Forelimb muscle (tissue), 1 donor: ENCODE measurements at regions not wholly inside any gene's neighbourhood (a gene's known extent, or its start where the extent isn't known, plus 50 kb on each side); places are given as distances from the start of the nearest gene placed in this dataset.
"Not testable (repeated sequence)": the region's sequence is repeated elsewhere in the genome, so short reads cannot be mapped to it uniquely, and the experiment has no call there.

Source experiments
- DNase-seq: peaks from one replicate; pipeline ENCODE4 v3.0.0-alpha.2; 2013; ENCODE audit warnings: low read depth

GRCh38 chr3:55158345-55158744, 230.5 kb upstream of the LRTM1 start:
- no peak for DNase-seq

DNA sequence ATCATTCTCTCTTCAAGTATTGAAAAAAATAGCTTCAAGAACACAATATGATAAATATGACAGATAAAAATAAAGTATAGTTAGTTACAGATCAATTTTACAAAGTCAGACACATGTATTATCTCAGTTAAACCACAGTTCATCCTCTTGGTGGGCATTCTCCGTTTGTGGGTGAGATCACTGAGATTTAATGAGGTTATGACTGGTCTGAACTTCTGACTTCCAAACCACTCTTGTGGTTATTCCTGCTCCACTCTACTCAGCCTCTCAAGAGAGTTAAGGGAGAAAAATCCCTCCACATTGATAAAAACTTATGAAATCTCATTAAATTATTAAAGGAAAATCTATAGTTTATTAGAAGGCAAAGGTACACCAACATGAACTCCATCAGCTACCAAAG, 229.9 kb upstream of the LRTM1 start:
- no peak for DNase-seq

- DNase-seq: no peak
Observed at GRCh38 chr3:55156851-55157650, 229.2 kb upstream of the LRTM1 start.

- DNase-seq: no peak
Observed at GRCh38 chr3:55147856-55148720, 220.2 kb upstream of the LRTM1 start.

DNA sequence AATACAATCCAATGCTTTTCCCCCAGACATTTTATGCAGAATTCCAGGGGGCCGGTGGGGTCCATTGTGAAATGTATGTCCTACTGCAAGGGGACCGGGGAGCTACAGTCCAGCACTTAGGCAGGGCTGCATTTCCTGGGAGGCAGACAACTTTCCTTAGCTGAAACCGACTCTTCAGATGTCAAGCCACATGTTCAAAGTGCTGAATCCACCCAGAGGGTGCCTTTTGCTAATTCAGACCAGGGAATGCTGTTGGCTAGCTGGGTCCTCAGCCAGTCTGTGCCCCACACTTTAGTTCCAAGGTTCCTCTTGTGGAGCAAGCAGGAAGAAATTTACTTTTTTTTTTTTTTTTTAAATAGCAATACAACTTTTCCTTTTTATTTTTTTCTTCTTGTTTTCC, 219.5 kb upstream of the LRTM1 start:
- DNase-seq: no peak

DNA sequence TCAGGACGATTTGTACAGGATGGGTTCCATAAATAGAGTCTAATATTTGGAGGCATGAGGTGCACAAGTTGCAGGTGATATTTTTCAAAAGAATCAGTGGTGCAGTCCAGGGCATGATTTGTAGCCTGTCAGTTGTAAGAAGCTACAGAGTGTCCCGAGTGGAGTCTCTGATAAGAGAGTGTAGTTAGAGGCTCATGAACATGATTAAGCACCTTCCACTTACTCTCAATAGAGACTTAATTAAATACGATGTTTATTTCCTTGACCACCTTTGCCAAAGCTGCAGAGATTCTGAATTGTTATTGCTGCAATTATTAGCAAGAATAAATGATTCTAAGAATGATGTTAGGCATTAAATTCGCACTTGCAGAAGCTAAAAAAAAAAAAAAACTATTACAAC, 218.4 kb upstream of the LRTM1 start:
- DNase-seq: no peak

DNA sequence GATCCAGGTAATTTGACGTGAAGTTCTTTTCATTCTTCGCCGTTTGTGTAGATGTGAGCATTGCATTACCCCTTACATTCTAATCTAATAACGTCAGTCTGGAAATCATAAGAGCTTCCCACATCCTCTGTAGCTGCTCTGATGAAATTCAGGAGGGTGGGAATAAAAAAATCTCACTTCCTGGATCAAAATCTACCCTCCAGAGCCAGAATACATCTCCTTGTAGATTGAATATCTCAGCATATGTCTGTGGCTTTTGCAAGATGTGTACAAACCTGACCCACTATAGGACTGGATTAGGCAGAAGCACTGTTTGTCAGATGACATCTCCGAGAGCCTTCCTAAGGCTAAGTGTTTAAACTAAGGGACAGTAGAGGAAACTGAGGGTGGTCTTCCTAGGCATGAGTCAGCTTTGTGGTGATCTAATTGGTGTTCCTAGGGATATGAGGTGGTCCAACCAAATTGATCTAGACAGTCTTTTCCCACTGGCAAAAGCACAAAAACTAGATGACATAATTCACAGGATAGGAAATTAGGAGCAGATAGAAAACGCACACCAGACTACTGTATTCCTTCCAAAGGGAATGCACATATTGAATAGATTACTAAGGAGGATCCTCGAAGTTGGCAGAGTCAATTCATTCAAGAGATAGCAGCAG, 216.3 kb upstream of the LRTM1 start:
- no peak for DNase-seq

DNA sequence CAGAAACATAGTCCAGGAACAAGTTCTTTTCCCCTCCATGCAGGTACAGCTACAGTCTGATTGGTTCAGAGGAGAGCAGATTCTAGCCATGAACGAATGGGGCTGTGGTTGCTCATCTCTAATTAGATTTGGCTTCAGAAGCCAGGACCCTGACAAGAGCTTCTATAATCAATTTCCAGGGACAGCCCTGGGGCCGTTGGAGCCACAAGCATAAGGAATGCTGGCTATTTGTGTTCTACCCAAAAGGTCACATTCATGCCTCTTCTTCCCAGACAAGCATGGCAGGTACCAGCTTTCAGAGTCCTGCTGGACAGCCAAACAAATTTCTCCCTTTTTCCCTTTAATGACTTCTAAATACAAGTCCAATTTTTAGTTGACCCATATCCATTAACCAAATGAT, 215.5 kb upstream of the LRTM1 start:
- no peak for DNase-seq

DNA sequence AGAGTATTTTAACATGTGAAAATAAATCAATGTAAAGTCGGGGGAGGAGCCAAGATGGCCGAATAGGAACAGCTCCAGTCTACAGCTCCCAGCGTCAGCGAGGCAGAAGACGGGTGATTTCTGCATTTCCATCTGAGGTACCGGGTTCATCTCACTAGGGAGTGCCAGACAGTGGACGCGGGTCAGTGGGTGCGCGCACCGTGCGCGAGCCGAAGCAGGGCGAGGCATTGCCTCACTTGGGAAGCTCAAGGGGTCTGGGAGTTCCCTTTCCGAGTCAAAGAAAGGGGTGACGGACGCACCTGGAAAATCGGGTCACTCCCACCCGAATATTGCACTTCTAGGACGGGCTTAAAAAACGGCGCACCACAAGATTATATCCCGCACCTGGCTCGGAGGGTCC, 208.4 kb upstream of the LRTM1 start:
- DNase-seq: not testable (repeated sequence)

DNA sequence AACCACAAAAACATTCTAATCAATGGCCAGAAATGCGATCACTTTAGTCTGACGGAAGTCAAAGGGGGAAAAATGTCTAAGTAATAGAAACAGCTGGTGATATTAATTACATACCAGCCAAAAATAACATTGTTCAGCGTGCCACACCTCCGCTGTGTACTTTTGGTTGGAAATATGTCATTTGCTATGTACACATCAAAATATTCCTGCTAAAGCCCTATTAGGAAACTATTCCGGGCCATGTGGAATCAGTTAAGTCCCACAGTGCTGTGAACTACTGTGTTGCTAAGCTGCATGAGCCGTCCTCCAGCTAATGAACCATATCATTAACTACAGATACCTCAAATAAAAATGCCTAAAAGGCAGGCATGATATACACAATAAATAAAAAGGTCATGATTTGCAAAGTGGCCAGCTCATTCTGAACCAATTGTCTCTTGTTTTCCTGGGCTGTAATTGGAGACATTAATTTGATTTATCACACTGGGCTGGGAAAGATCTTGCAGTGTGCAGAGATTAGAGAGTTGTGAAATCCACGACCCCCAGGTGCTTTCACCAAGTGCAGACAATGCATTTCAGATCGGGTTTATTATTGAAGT, 200.5 kb upstream of the LRTM1 start:
- DNase-seq: no peak

GRCh38 chr3:55127565-55127964, 199.7 kb upstream of the LRTM1 start:
- DNase-seq: no peak

DNA sequence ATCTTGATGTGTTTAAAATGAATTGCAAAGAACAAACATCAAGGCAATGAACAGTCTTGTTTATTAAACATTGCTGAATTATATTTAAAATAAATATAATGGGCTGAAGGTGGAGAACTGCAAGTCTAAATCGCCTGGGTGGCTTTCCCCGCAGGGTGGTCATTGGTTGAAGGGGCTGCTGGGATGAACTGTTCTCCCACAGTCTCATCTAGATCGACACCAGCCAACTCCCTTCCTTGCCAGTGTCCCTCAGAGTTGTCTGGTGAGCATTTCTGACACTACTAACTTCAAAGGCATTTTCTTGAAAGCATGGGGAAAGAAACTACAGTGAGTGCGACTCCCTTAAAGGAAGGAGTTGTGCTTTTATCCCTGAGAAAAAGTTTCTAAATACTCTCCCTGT, 196.5 kb upstream of the LRTM1 start:
- DNase-seq: no peak
